ENCODE measurements at regions not wholly inside any gene's neighbourhood (a gene's known extent, or its start where the extent isn't known, plus 50 kb on each side); places are given as distances from the start of the nearest gene placed in this dataset.

GRCh38 chr1:9435153-9435636 lies 104.1 kb upstream of the SLC25A33 start (continued):
- TF ChIP-seq SRSF9 (IDR thresholded peaks at IDR 0.05; ENCODE audit: borderline replicate concordance, insufficient read depth, low read depth, low read length, poor library complexity, severe bottlenecking) (no peak), TEF (CRISPR knock-in tag; IDR thresholded peaks at IDR 0.05) (no peak), GPN1 (CRISPR knock-in tag; IDR thresholded peaks at IDR 0.05; ENCODE audit: borderline replicate concordance) (no peak), SP2 (CRISPR knock-in tag; IDR thresholded peaks at IDR 0.05) (no peak), FOXC1 (CRISPR knock-in tag; IDR thresholded peaks at IDR 0.05; ENCODE audit: borderline replicate concordance) (no peak), TGIF2 (CRISPR knock-in tag; IDR thresholded peaks at IDR 0.05) (peak; percentile 73; the same call in 1 of the 2 replicates), BHLHE40 (IDR thresholded peaks at IDR 0.05; ENCODE audit: low read length) (no peak), ATF1 (CRISPR knock-in tag; IDR thresholded peaks at IDR 0.05) (no peak), KLF6 (CRISPR knock-in tag; IDR thresholded peaks at IDR 0.05) (no peak), ZNF550 (CRISPR knock-in tag; IDR thresholded peaks at IDR 0.05; ENCODE audit: borderline replicate concordance) (no peak), NRL (CRISPR knock-in tag; IDR thresholded peaks at IDR 0.05; ENCODE audit: borderline replicate concordance) (no peak), CHD2 (IDR thresholded peaks at IDR 0.05; ENCODE audit: low read depth, low read length) (no peak), RBAK (CRISPR knock-in tag; IDR thresholded peaks at IDR 0.05) (no peak), RBM39 (IDR thresholded peaks at IDR 0.05; ENCODE audit: low read depth, low read length, poor library complexity, severe bottlenecking) (no peak), ZNF577 (CRISPR knock-in tag; IDR thresholded peaks at IDR 0.05; ENCODE audit: borderline replicate concordance, low read depth) (no peak), SNAI1 (CRISPR knock-in tag; IDR thresholded peaks at IDR 0.05; ENCODE audit: borderline replicate concordance) (no peak; the same call in 1 of the 2 replicates)
- TF ChIP-seq, protein P1, sequence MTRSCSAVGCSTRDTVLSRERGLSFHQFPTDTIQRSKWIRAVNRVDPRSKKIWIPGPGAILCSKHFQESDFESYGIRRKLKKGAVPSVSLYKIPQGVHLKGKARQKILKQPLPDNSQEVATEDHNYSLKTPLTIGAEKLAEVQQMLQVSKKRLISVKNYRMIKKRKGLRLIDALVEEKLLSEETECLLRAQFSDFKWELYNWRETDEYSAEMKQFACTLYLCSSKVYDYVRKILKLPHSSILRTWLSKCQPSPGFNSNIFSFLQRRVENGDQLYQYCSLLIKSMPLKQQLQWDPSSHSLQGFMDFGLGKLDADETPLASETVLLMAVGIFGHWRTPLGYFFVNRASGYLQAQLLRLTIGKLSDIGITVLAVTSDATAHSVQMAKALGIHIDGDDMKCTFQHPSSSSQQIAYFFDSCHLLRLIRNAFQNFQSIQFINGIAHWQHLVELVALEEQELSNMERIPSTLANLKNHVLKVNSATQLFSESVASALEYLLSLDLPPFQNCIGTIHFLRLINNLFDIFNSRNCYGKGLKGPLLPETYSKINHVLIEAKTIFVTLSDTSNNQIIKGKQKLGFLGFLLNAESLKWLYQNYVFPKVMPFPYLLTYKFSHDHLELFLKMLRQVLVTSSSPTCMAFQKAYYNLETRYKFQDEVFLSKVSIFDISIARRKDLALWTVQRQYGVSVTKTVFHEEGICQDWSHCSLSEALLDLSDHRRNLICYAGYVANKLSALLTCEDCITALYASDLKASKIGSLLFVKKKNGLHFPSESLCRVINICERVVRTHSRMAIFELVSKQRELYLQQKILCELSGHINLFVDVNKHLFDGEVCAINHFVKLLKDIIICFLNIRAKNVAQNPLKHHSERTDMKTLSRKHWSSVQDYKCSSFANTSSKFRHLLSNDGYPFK (CRISPR knock-in tag; IDR thresholded peaks at IDR 0.05; ENCODE audit: borderline replicate concordance): no peak
- TF ChIP-seq, protein P2, sequence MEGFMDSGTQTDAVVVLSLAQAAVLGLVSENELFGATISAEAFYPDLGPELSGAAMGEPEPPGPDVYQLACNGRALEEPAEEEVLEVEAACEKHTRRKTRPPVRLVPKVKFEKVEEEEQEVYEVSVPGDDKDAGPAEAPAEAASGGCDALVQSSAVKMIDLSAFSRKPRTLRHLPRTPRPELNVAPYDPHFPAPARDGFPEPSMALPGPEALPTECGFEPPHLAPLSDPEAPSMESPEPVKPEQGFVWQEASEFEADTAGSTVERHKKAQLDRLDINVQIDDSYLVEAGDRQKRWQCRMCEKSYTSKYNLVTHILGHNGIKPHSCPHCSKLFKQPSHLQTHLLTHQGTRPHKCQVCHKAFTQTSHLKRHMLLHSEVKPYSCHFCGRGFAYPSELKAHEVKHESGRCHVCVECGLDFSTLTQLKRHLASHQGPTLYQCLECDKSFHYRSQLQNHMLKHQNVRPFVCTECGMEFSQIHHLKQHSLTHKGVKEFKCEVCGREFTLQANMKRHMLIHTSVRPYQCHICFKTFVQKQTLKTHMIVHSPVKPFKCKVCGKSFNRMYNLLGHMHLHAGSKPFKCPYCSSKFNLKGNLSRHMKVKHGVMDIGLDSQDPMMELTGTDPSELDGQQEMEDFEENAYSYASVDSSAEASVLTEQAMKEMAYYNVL (CRISPR knock-in tag; IDR thresholded peaks at IDR 0.05; ENCODE audit: borderline replicate concordance): peak; percentile 70; the same call in 1 of the 2 replicates
- TF ChIP-seq, protein P3, sequence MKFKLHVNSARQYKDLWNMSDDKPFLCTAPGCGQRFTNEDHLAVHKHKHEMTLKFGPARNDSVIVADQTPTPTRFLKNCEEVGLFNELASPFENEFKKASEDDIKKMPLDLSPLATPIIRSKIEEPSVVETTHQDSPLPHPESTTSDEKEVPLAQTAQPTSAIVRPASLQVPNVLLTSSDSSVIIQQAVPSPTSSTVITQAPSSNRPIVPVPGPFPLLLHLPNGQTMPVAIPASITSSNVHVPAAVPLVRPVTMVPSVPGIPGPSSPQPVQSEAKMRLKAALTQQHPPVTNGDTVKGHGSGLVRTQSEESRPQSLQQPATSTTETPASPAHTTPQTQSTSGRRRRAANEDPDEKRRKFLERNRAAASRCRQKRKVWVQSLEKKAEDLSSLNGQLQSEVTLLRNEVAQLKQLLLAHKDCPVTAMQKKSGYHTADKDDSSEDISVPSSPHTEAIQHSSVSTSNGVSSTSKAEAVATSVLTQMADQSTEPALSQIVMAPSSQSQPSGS (CRISPR knock-in tag; IDR thresholded peaks at IDR 0.05): peak; percentile 96
- TF ChIP-seq, protein P4, sequence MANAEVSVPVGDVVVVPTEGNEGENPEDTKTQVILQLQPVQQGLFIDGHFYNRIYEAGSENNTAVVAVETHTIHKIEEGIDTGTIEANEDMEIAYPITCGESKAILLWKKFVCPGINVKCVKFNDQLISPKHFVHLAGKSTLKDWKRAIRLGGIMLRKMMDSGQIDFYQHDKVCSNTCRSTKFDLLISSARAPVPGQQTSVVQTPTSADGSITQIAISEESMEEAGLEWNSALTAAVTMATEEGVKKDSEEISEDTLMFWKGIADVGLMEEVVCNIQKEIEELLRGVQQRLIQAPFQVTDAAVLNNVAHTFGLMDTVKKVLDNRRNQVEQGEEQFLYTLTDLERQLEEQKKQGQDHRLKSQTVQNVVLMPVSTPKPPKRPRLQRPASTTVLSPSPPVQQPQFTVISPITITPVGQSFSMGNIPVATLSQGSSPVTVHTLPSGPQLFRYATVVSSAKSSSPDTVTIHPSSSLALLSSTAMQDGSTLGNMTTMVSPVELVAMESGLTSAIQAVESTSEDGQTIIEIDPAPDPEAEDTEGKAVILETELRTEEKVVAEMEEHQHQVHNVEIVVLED (CRISPR knock-in tag; IDR thresholded peaks at IDR 0.05; ENCODE audit: borderline replicate concordance): peak; percentile 29; the same call in 1 of the 2 replicates
- TF ChIP-seq, protein P5, sequence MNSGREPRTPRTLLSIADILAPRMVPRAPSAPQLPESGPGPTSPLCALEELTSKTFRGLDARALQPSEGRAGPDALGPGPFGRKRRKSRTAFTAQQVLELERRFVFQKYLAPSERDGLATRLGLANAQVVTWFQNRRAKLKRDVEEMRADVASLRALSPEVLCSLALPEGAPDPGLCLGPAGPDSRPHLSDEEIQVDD (CRISPR knock-in tag; IDR thresholded peaks at IDR 0.05; ENCODE audit: borderline replicate concordance): no peak
